ENCODE measurements at regions not wholly inside any gene's neighbourhood (a gene's known extent, or its start where the extent isn't known, plus 50 kb on each side); places are given as distances from the start of the nearest gene placed in this dataset.

DNA sequence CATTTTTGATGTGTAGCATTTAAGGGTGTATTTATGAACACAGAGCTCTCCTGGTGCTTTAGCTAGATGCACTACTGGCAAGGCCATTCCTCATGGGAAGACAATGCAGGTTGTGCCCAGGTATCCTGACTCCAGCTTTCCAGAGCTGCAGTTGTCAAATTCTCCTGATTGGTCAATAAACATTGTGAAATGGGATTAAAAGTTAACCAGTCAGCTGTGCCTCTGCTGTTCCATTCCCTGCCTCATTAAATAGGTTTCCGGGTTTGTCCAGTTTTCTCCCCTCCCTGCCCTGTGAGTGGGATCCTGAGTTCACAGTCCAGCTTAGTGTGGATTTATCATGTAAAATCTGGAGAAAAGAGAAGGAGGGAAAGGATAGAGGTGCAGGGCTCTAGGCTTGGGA, 207.3 kb downstream of the SQOR start:
- Histone ChIP-seq H3K9me2 (replicated peaks; ENCODE audit: insufficient read depth, low read length) (no peaks in the 10 kb centered on the region), H3K9ac (ENCODE audit: low read length) (no peak overlapping the region), H3F3A (ENCODE audit: insufficient read depth, low read length) (no peaks in the 10 kb centered on the region), H4K20me1 (ENCODE audit: insufficient read depth, low read length) (no peaks in the 10 kb centered on the region), H3K9me3 (replicated peaks; ENCODE audit: insufficient read depth, low read length) (no peaks in the 10 kb centered on the region), H2AFZ (ENCODE audit: low read length) (no peak overlapping the region), H3K27me3 (replicated peaks; ENCODE audit: insufficient read depth, low read length) (no peaks in the 10 kb centered on the region), H3K4me2 (ENCODE audit: low read depth, low read length) (no peak overlapping the region), H3K36me3 (replicated peaks; ENCODE audit: insufficient read depth, low read length) (no peaks in the 10 kb centered on the region), H3K27ac (ENCODE audit: low read length) (no peak overlapping the region), H3K4me1 (ENCODE audit: low read length) (no peaks in the 10 kb centered on the region), H3K79me2 (ENCODE audit: low read length) (no peaks in the 10 kb centered on the region), H3K4me3 (ENCODE audit: low read length) (no peak overlapping the region)
- TF ChIP-seq EZH2 (optimal IDR thresholded peaks at IDR 0.05; ENCODE audit: low read depth, low read length) (no peak), CTCF (IDR thresholded peaks at IDR 0.05; ENCODE audit: low read length) (no peak), EZH2phosphoT487 (IDR thresholded peaks at IDR 0.05; ENCODE audit: low read length) (no peak)
- no peak for DNase-seq

DNA sequence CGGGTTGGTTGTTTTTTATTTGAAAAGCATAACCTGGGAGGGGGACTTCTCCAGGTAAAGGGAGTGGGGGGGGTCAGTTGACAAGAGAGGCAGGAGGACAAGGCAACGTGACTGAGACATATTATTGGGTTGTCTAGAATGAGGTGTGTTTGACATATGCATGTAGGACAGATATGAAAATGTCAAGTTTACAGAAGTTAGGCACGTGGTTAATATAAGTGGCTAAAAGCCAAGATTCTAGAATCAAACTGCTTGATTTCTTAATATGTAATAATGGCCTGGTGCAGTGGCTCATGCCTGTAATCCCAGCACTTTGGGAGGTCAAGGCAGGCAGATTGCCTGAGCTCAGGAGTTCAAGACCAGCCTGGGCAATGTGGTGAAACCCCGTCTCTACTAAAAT, 212.8 kb downstream of the SQOR start:
- no peaks in the 10 kb centered on the region for H3K9me2 ChIP-seq (replicated peaks; ENCODE audit: insufficient read depth, low read length)
- no peaks in the 10 kb centered on the region for H3K36me3 ChIP-seq (replicated peaks; ENCODE audit: insufficient read depth, low read length)
- H3K9me3 ChIP-seq (replicated peaks; ENCODE audit: insufficient read depth, low read length) = no peaks in the 10 kb centered on the region
- no peaks in the 10 kb centered on the region for H3K79me2 ChIP-seq (ENCODE audit: low read length)
- no peak overlapping the region for H2AFZ ChIP-seq (ENCODE audit: low read length)
- no peak overlapping the region for H3K27ac ChIP-seq (ENCODE audit: low read length)
- no peak overlapping the region for H3K9ac ChIP-seq (ENCODE audit: low read length)
- TF ChIP-seq EZH2phosphoT487 (IDR thresholded peaks at IDR 0.05; ENCODE audit: low read length) = no peak
- TF ChIP-seq EZH2 (optimal IDR thresholded peaks at IDR 0.05; ENCODE audit: low read depth, low read length) = no peak
- TF ChIP-seq CTCF (IDR thresholded peaks at IDR 0.05; ENCODE audit: low read length) = no peak
- H3K27me3 ChIP-seq (replicated peaks; ENCODE audit: insufficient read depth, low read length) = no peaks in the 10 kb centered on the region
- H3K4me3 ChIP-seq (ENCODE audit: low read length) = no peak overlapping the region
- H3F3A ChIP-seq (ENCODE audit: insufficient read depth, low read length) = no peaks in the 10 kb centered on the region
- no peak overlapping the region for H3K4me2 ChIP-seq (ENCODE audit: low read depth, low read length)
- DNase-seq = no peak
- H3K4me1 ChIP-seq (ENCODE audit: low read length) = no peaks in the 10 kb centered on the region
- no peaks in the 10 kb centered on the region for H4K20me1 ChIP-seq (ENCODE audit: insufficient read depth, low read length)

- Histone ChIP-seq H3F3A (ENCODE audit: insufficient read depth, low read length) (no peaks in the 10 kb centered on the region), H3K27ac (ENCODE audit: low read length) (no peak overlapping the region), H4K20me1 (ENCODE audit: insufficient read depth, low read length) (no peaks in the 10 kb centered on the region), H3K9me3 (replicated peaks; ENCODE audit: insufficient read depth, low read length) (no peaks in the 10 kb centered on the region), H3K27me3 (replicated peaks; ENCODE audit: insufficient read depth, low read length) (no peaks in the 10 kb centered on the region), H2AFZ (ENCODE audit: low read length) (no peak overlapping the region), H3K4me3 (ENCODE audit: low read length) (no peak overlapping the region), H3K36me3 (replicated peaks; ENCODE audit: insufficient read depth, low read length) (no peaks in the 10 kb centered on the region), H3K9me2 (replicated peaks; ENCODE audit: insufficient read depth, low read length) (no peaks in the 10 kb centered on the region), H3K79me2 (ENCODE audit: low read length) (no peaks in the 10 kb centered on the region), H3K4me1 (ENCODE audit: low read length) (no peaks in the 10 kb centered on the region), H3K9ac (ENCODE audit: low read length) (no peak overlapping the region), H3K4me2 (ENCODE audit: low read depth, low read length) (no peak overlapping the region)
- TF ChIP-seq EZH2 (optimal IDR thresholded peaks at IDR 0.05; ENCODE audit: low read depth, low read length) (no peak), EZH2phosphoT487 (IDR thresholded peaks at IDR 0.05; ENCODE audit: low read length) (no peak), CTCF (IDR thresholded peaks at IDR 0.05; ENCODE audit: low read length) (no peak)
- DNase-seq = no peak
Measured at GRCh38 chr15:45849136-45849535, 214.3 kb downstream of the SQOR start.

Data from MM.1S (cell line).